H1 (cell line): ENCODE measurements at regions not wholly inside any gene's neighbourhood (a gene's known extent, or its start where the extent isn't known, plus 50 kb on each side); places are given as distances from the start of the nearest gene placed in this dataset.

ENCODE experiments used
- ATF2 ChIP-seq: IDR thresholded peaks from 2 replicates; pipeline ENCODE4 v1.6.1; 2012; ENCODE audit warnings: low read length, inconsistent platforms
- GTF2F1 ChIP-seq: IDR thresholded peaks from 2 replicates; pipeline ENCODE4 v1.6.1; 2012; ENCODE audit warnings: low read depth, low read length, improper control_type of control experiment, borderline replicate concordance
- MAFK ChIP-seq: IDR thresholded peaks from 2 replicates; pipeline ENCODE4 v1.6.1; 2012; ENCODE audit warnings: low read depth, mild to moderate bottlenecking, improper control_type of control experiment, low read length
- POLR2A ChIP-seq, 2 experiments: IDR thresholded peaks; 1 replicate in 1 of 2; 2 replicates in 1 of 2; pipeline ENCODE4 v1.6.1; 2011; ENCODE audit warnings: low read depth in 2 of 2, low read length in 2 of 2, mild to moderate bottlenecking in 2 of 2; ENCODE audit errors: control extremely low read depth in 1 of 2
- RNF2 ChIP-seq: fragments of 200-900, 300-1000 bp; sonication (generic); IDR thresholded peaks from 2 replicates; pipeline ENCODE4 v1.7.1; 2016; ENCODE audit warnings: borderline replicate concordance, low read depth, mild to moderate bottlenecking, antibody characterized with exemption, low read length; ENCODE audit not compliant: poor library complexity, severe bottlenecking; ENCODE audit errors: missing control alignments
- SP1 ChIP-seq: IDR thresholded peaks from 2 replicates; pipeline ENCODE4 v1.6.1; 2011; ENCODE audit warnings: low read depth, low read length

GRCh38 chr12:63226792-63227463 is 75.9 kb upstream of the AVPR1A start (continued):
- TF ChIP-seq POLR2A (IDR thresholded peaks at IDR 0.05; ENCODE audit: control extremely low read depth in 1 of 2, low read depth in 2 of 2, low read length in 2 of 2) (no peak), ATF2 (no peak), GTF2F1 (no peak), SP1 (no peak), RNF2 (no peak), MAFK (no peak)
